ENCODE measurements at regions not wholly inside any gene's neighbourhood (a gene's known extent, or its start where the extent isn't known, plus 50 kb on each side); places are given as distances from the start of the nearest gene placed in this dataset.

- no TSS peak for BruUV-seq (replicated peaks)
- H3K27me3 Mint-ChIP-seq (ENCODE audit: insufficient read depth, unreplicated experiment): peaks cover 11% of the 10 kb centered on the region
- intact Hi-C loops (cut with micrococcal nuclease; ENCODE audit: unreplicated experiment): no loop called here
- H3K9me3 Mint-ChIP-seq (ENCODE audit: unreplicated experiment): no peaks in the 10 kb centered on the region
- Histone ChIP-seq H3K36me3 (ENCODE audit: control insufficient read depth, insufficient read depth, low read length) (no peaks in the 10 kb centered on the region), H3K4me3 (ENCODE audit: low read depth, low read length) (no peak overlapping the region), H3K4me1 (no peaks in the 10 kb centered on the region), H3K9me3 (no peaks in the 10 kb centered on the region), H3K27me3 (replicated peaks; ENCODE audit: control insufficient read depth, insufficient read depth, low read length) (peaks cover 3% of the 10 kb centered on the region; the same call in 1 of the 2 replicates)
- DNase-seq: no peak
- no peak overlapping the region for H3K4me3 Mint-ChIP-seq (ENCODE audit: unreplicated experiment)
- CTCF ChIA-PET: no interaction called here
- H3K27ac Mint-ChIP-seq (ENCODE audit: unreplicated experiment): no peak overlapping the region
- H3K36me3 Mint-ChIP-seq (ENCODE audit: insufficient read depth, unreplicated experiment): no peaks in the 10 kb centered on the region
- TF ChIP-seq CTCF (IDR thresholded peaks at IDR 0.05; ENCODE audit: insufficient read depth in 1 of 2, low read depth in 1 of 2, low read length in 1 of 2, severe bottlenecking in 1 of 2, unreplicated experiment in 1 of 2): no peak
- POLR2A ChIA-PET: no interaction called here
- peaks cover 7% of the 10 kb centered on the region for H3K4me1 Mint-ChIP-seq (ENCODE audit: low read depth, unreplicated experiment)
Measured at GRCh38 chr11:91871791-91872190, 352.8 kb upstream of the FAT3 start.

GRCh38 chr11:91871048-91871447 lies 353.6 kb upstream of the FAT3 start:
- ChIA-PET CTCF (no interaction called here), POLR2A (no interaction called here)

GRCh38 chr11:91869686-91870085 lies 354.9 kb upstream of the FAT3 start:
- TF ChIP-seq CTCF (IDR thresholded peaks at IDR 0.05; ENCODE audit: insufficient read depth in 1 of 2, low read depth in 1 of 2, low read length in 1 of 2, severe bottlenecking in 1 of 2, unreplicated experiment in 1 of 2): no peak

More at GRCh38 chr11:91871048-91871447, 353.6 kb upstream of the FAT3 start:
- no peaks in the 10 kb centered on the region for H3K9me3 Mint-ChIP-seq (ENCODE audit: unreplicated experiment)
- no peak for DNase-seq
- H3K36me3 Mint-ChIP-seq (ENCODE audit: insufficient read depth, unreplicated experiment): no peaks in the 10 kb centered on the region
- peaks cover 3% of the 10 kb centered on the region; the same call in 1 of the 2 replicates for H3K27me3 ChIP-seq (replicated peaks; ENCODE audit: control insufficient read depth, insufficient read depth, low read length)
- H3K4me1 ChIP-seq: no peaks in the 10 kb centered on the region
- H3K27ac Mint-ChIP-seq (ENCODE audit: unreplicated experiment): no peak overlapping the region
- H3K27me3 Mint-ChIP-seq (ENCODE audit: insufficient read depth, unreplicated experiment): peaks cover 15% of the 10 kb centered on the region
- no peaks in the 10 kb centered on the region for H3K36me3 ChIP-seq (ENCODE audit: control insufficient read depth, insufficient read depth, low read length)
- no peaks in the 10 kb centered on the region for H3K9me3 ChIP-seq
- no peak for TF ChIP-seq CTCF (IDR thresholded peaks at IDR 0.05; ENCODE audit: insufficient read depth in 1 of 2, low read depth in 1 of 2, low read length in 1 of 2, severe bottlenecking in 1 of 2, unreplicated experiment in 1 of 2)
- intact Hi-C loops (cut with micrococcal nuclease; ENCODE audit: unreplicated experiment): no loop called here
- BruUV-seq (replicated peaks): no TSS peak
- no peak overlapping the region for H3K4me3 ChIP-seq (ENCODE audit: low read depth, low read length)
- H3K4me3 Mint-ChIP-seq (ENCODE audit: unreplicated experiment): no peak overlapping the region
- H3K4me1 Mint-ChIP-seq (ENCODE audit: low read depth, unreplicated experiment): peaks cover 7% of the 10 kb centered on the region

More at GRCh38 chr11:91869686-91870085, 354.9 kb upstream of the FAT3 start:
- Histone ChIP-seq H3K4me1 (no peaks in the 10 kb centered on the region), H3K36me3 (ENCODE audit: control insufficient read depth, insufficient read depth, low read length) (no peaks in the 10 kb centered on the region), H3K27me3 (replicated peaks; ENCODE audit: control insufficient read depth, insufficient read depth, low read length) (peaks cover 3% of the 10 kb centered on the region; the same call in 1 of the 2 replicates), H3K4me3 (ENCODE audit: low read depth, low read length) (no peak overlapping the region), H3K9me3 (no peaks in the 10 kb centered on the region)
- Mint-ChIP-seq H3K9me3 (ENCODE audit: unreplicated experiment) (no peaks in the 10 kb centered on the region), H3K36me3 (ENCODE audit: insufficient read depth, unreplicated experiment) (no peaks in the 10 kb centered on the region), H3K27me3 (ENCODE audit: insufficient read depth, unreplicated experiment) (peaks cover 18% of the 10 kb centered on the region), H3K27ac (ENCODE audit: unreplicated experiment) (no peak overlapping the region), H3K4me3 (ENCODE audit: unreplicated experiment) (no peak overlapping the region), H3K4me1 (ENCODE audit: low read depth, unreplicated experiment) (peaks cover 7% of the 10 kb centered on the region)
- intact Hi-C loops (cut with micrococcal nuclease; ENCODE audit: unreplicated experiment): no loop called here
- DNase-seq: no peak
- POLR2A ChIA-PET: no interaction called here
- CTCF ChIA-PET: no interaction called here
- BruUV-seq (replicated peaks): no TSS peak

Measured in Caco-2 (cell line).